NB4 (cell line): ENCODE measurements at regions not wholly inside any gene's neighbourhood (a gene's known extent, or its start where the extent isn't known, plus 50 kb on each side); places are given as distances from the start of the nearest gene placed in this dataset.
"Not testable (repeated sequence)": the region's sequence is repeated elsewhere in the genome, so short reads cannot be mapped to it uniquely, and the experiment has no call there.

Experiments used
- DNase-seq: peaks from one replicate; pipeline ENCODE4 v3.0.0; 2010; ENCODE audit warnings: low read depth
- H3K4me3 ChIP-seq: one replicate; pipeline ENCODE4 v1.5.1; 2011; ENCODE audit warnings: mild to moderate bottlenecking, low read depth, low read length, moderate library complexity
- CTCF ChIP-seq: IDR thresholded peaks from one replicate; pipeline ENCODE4 v1.5.1; 2012; ENCODE audit warnings: low read depth, low read length
- MAX ChIP-seq: IDR thresholded peaks from 2 replicates; pipeline ENCODE4 v1.6.1; 2011; ENCODE audit warnings: low read depth, low read length
- MYC ChIP-seq: IDR thresholded peaks from 2 replicates; pipeline ENCODE4 v1.6.1; 2011; ENCODE audit warnings: low read depth, low read length
- POLR2A ChIP-seq: IDR thresholded peaks from 2 replicates; pipeline ENCODE4 v1.6.1; 2011; ENCODE audit warnings: mild to moderate bottlenecking; ENCODE audit not compliant: insufficient read length; ENCODE audit errors: extremely low read depth

- DNase-seq: peak; percentile 11
- TF ChIP-seq MYC: no peak
- no peak for TF ChIP-seq POLR2A
- no peak for TF ChIP-seq MAX
- TF ChIP-seq CTCF: no peak
- no peak overlapping the region for H3K4me3 ChIP-seq
Measured at GRCh38 chr16:24645739-24646645, 83.5 kb upstream of the TNRC6A start.

GRCh38 chr16:24646646-24646995 is 82.8 kb upstream of the TNRC6A start:
- no peak for DNase-seq
- no peak overlapping the region for H3K4me3 ChIP-seq
- TF ChIP-seq MAX (no peak), POLR2A (no peak), CTCF (no peak), MYC (no peak)

- TF ChIP-seq POLR2A: no peak
- TF ChIP-seq MYC: no peak
- TF ChIP-seq CTCF: no peak
- no peak for TF ChIP-seq MAX
- no peak overlapping the region for H3K4me3 ChIP-seq
- no peak for DNase-seq
Measured at GRCh38 chr16:24652209-24652712, 77.2 kb upstream of the TNRC6A start.

GRCh38 chr16:24652803-24653202 is 76.6 kb upstream of the TNRC6A start:
- TF ChIP-seq POLR2A: no peak
- no peak for TF ChIP-seq CTCF
- TF ChIP-seq MAX: no peak
- TF ChIP-seq MYC: no peak
- no peak overlapping the region for H3K4me3 ChIP-seq
- DNase-seq: no peak

GRCh38 chr16:24653725-24654124 is 75.7 kb upstream of the TNRC6A start:
- no peak for TF ChIP-seq POLR2A
- no peak for TF ChIP-seq MYC
- no peak for TF ChIP-seq CTCF
- TF ChIP-seq MAX: no peak
- DNase-seq: no peak
- H3K4me3 ChIP-seq: no peak overlapping the region

GRCh38 chr16:24665942-24666341 is 63.5 kb upstream of the TNRC6A start:
- not testable (repeated sequence) for DNase-seq

More at GRCh38 chr16:24665942-24666341, 63.5 kb upstream of the TNRC6A start:
- not testable (repeated sequence) for H3K4me3 ChIP-seq
